ENCODE measurements at regions not wholly inside any gene's neighbourhood (a gene's known extent, or its start where the extent isn't known, plus 50 kb on each side); places are given as distances from the start of the nearest gene placed in this dataset.

DNA sequence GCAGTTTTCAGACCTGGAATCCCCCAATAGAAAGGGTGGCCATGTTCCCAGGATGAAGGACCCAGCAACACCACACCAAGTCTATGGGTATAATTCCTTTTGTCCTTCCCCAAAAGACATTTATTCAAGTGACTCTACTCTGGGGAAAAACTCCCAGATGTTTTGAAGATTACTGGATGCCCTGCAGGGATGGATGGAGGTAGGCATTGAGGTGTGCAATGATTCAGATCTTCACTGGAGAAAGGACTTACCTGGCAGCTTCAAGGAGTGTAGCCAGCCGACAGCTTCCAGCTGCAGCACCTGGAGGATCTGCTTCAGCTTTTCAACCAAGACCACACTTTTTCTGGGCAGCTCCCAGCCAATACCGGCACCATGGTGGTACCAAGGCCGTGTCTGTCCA lies 172.0 kb downstream of the BAMBI start:
- no peak for TF ChIP-seq EZH2 (IDR thresholded peaks at IDR 0.05)
- TF ChIP-seq POLR2AphosphoS5 (IDR thresholded peaks at IDR 0.05; ENCODE audit: borderline replicate concordance, low read depth, low read length), result no peak
